ENCODE measurements at regions not wholly inside any gene's neighbourhood (a gene's known extent, or its start where the extent isn't known, plus 50 kb on each side); places are given as distances from the start of the nearest gene placed in this dataset.

GRCh38 chr11:103637295-103637694 lies 399.1 kb upstream of the DDI1 start:
- POLR2A ChIA-PET, result no interaction called here
- CTCF ChIA-PET, result interaction anchor here (1.3 kb wide), 1 partner anchor 45 kb away, joined by 3 read pairs; no protein-coding TSS in a partner anchor
- TF ChIP-seq ARID4B (CRISPR knock-in tag; IDR thresholded peaks at IDR 0.05; ENCODE audit: borderline replicate concordance) (no peak), AR (CRISPR knock-in tag; IDR thresholded peaks at IDR 0.05) (no peak), JUN (CRISPR knock-in tag; IDR thresholded peaks at IDR 0.05) (no peak), EMX1 (CRISPR knock-in tag; IDR thresholded peaks at IDR 0.05) (no peak), GABPB1 (CRISPR knock-in tag; IDR thresholded peaks at IDR 0.05) (no peak), MLX (CRISPR knock-in tag; IDR thresholded peaks at IDR 0.05) (no peak), SP1 (CRISPR knock-in tag; conservative IDR thresholded peaks at IDR 0.05) (no peak), ZNF416 (CRISPR knock-in tag; IDR thresholded peaks at IDR 0.05) (no peak), ETV6 (CRISPR knock-in tag; IDR thresholded peaks at IDR 0.05) (no peak), ZNF671 (CRISPR knock-in tag; IDR thresholded peaks at IDR 0.05) (no peak), RELA (CRISPR knock-in tag; IDR thresholded peaks at IDR 0.05; ENCODE audit: borderline replicate concordance) (no peak), ZMAT4 (CRISPR knock-in tag; IDR thresholded peaks at IDR 0.05) (no peak), MXD4 (CRISPR knock-in tag; IDR thresholded peaks at IDR 0.05; ENCODE audit: borderline replicate concordance) (no peak)
- no peaks in the 10 kb centered on the region for H3K27me3 Mint-ChIP-seq (ENCODE audit: low read depth)
- DNase-seq (ENCODE audit: low spot score) (no peak), ATAC-seq (no peak)
- H3K9me3 Mint-ChIP-seq, result peaks cover 25% of the 10 kb centered on the region
- no peak overlapping the region for H3K4me3 Mint-ChIP-seq
- H3K27ac Mint-ChIP-seq, result peak overlapping the region; percentile 66; the same call in 1 of the 2 replicates
- peaks cover 17% of the 10 kb centered on the region for H3K36me3 Mint-ChIP-seq
- H3K4me1 Mint-ChIP-seq, result peaks cover 46% of the 10 kb centered on the region

- Mint-ChIP-seq H3K36me3 (peaks cover 17% of the 10 kb centered on the region), H3K9me3 (peaks cover 25% of the 10 kb centered on the region), H3K4me3 (no peak overlapping the region), H3K4me1 (peaks cover 42% of the 10 kb centered on the region), H3K27ac (0 out of 2 replicates have a peak overlapping the region, but pooled peaks have one; percentile 2), H3K27me3 (ENCODE audit: low read depth) (no peaks in the 10 kb centered on the region)
- CTCF ChIA-PET, result interaction anchor here (1.3 kb wide), 1 partner anchor 45 kb away, joined by 3 read pairs; no protein-coding TSS in a partner anchor
- ATAC-seq (no peak), DNase-seq (ENCODE audit: low spot score) (no peak)
- POLR2A ChIA-PET, result no interaction called here
- no peak for TF ChIP-seq TEAD4 (CRISPR knock-in tag; IDR thresholded peaks at IDR 0.05)
- TF ChIP-seq HMGXB4 (CRISPR knock-in tag; IDR thresholded peaks at IDR 0.05), result no peak
- TF ChIP-seq USF2 (CRISPR knock-in tag; IDR thresholded peaks at IDR 0.05), result no peak
- TF ChIP-seq ZSCAN18 (CRISPR knock-in tag; IDR thresholded peaks at IDR 0.05), result no peak
- no peak for TF ChIP-seq NFE2L1 (CRISPR knock-in tag; IDR thresholded peaks at IDR 0.05)
- no peak for TF ChIP-seq PREB (CRISPR knock-in tag; IDR thresholded peaks at IDR 0.05; ENCODE audit: borderline replicate concordance)
- no peak for TF ChIP-seq FOXP1 (CRISPR knock-in tag; IDR thresholded peaks at IDR 0.05; ENCODE audit: borderline replicate concordance)
- no peak for TF ChIP-seq PRRX2 (CRISPR knock-in tag; IDR thresholded peaks at IDR 0.05)
- TF ChIP-seq TEAD1 (CRISPR knock-in tag; IDR thresholded peaks at IDR 0.05), result no peak
These were observed 398.6 kb upstream of the DDI1 start for GRCh38 chr11:103637831-103638230.
